ENCODE measurements at regions not wholly inside any gene's neighbourhood (a gene's known extent, or its start where the extent isn't known, plus 50 kb on each side); places are given as distances from the start of the nearest gene placed in this dataset.

DNA sequence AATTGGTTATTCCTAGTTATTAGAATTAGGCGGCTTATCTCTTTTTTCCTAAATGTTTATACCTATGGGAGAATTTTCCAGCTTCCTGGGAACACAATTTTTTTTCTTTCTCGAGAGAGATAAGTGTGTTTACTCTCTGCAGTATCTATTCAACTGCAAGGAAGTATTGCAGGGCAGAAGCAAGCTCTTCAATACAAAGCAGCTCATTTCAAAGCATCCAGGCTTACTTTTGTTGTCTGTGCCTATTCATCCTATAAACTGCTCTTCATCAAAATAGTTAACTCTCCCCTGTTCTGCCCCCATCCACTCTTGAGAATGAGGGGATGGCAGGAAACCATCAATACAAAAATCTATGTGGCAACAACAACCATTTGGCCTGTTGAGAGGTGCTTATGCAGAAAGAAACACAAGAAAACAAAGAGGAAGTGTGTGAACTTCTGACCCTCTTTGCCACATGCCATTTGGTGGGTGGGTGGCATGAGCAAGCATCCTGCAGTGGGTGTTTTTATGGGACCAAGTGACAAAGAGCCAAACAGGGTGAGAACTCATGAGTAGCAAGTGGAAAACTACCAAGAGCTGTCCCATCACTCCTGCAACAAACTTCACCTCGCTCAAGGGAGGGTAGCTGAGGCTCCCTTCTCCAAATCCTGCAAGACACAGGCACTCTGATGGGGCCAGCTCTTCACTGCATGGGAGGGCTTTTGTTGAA is 50.6 kb upstream of the MRPS6 start:
- peak; percentile 26 for DNase-seq

DNA sequence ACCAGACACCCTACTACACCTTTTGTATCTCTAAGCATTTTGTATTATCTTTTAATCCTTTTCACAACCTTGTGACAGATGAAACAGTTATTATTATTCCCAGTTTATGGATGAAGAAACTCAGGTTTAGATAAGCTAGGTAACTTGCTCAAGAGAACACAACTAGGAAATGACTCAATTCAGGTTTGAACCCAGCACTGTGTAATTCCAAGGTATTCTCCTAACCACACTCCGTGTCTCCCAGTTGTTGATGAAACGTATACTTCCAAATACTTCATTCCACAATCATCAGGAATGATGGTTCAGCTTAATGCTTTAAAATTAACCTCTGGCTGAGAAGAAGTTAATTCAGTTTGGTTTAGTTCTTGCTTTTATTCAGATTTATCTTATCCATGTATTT is 51.7 kb upstream of the MRPS6 start:
- DNase-seq = no peak

DNA sequence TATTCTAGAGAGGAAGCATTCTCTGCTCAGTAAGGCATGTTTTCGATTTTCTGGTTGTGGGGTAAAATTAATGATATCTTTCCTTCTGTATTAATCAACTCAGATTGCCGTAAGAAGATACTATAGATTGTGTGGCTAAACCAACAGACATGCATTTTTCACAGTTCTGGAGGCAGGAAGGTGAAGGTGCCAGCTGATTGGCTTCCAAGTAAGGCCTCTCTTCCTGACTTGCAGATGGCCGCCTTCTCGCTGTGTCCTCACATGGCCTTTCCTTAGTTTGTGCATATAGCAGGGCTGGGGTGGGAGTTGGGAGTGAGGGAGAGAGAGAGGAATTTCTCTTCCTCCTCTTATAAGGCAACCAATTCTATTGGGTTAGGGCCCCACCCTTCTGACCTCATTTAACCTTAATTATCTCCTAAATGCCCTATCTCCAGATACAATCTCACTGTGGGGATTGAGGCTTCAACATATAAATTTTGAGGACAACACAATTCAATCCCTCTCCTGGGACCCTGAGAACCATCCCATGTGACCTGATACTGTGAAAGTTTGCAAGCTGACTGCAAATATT is 52.3 kb upstream of the MRPS6 start:
- DNase-seq = no peak

DNA sequence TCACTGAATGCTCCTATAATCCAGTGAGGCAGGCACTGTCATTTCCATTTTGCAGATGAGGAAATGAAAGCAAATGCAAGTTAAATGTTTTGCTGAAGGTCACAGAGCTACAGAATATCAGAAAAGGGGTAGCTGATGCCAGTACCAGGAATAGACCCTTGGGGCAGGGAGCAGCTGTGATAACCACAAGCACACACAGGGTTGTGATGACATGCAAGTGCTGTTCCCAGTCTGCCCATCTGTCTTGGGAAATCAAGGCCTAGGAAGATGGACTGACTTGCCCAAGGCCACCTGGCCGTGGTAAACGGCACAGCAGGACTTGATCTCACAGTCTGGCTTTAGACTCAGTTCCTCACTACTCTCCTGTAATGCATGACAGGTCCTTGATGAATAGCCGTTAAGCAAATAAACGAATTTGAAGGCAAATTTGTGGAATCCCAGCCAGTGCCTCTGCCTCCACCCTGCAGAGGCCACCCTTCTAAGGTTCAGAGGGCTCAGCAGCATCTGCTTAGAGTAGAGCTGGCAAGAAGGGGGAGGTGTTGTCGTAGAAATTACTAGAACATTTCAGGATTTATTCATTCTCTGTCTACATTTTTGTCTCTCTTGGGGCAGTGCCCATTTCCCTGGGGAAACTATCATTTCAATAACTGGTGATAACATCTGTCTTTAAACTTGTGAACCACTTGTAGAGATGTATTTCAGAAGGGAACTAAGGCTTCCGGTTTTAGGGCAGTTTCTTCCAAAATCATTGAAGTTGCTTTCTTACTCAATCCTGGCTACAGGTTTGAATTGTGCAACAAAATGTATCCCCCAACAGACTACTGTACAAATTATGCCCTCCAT is 53.2 kb upstream of the MRPS6 start:
- peak; percentile 41 for DNase-seq

DNA sequence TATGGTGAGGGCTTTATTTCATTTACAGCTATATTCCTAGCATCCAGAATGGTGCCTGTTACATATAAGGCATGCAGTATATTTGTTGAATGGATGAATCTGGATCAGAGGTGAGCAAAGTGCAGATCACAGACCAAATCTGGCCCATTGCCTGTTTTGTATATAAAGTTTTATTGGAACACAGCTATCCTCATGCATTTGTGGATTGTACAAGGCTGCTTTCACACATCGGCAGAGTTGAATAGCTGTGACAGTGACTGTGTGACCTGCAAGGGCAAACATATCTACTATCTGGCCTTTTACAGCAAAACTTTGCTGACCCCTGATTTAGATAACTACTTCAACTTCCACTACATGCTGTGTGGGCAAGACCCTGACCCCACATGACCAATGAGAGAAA is 54.0 kb upstream of the MRPS6 start:
- no peak for DNase-seq

DNA sequence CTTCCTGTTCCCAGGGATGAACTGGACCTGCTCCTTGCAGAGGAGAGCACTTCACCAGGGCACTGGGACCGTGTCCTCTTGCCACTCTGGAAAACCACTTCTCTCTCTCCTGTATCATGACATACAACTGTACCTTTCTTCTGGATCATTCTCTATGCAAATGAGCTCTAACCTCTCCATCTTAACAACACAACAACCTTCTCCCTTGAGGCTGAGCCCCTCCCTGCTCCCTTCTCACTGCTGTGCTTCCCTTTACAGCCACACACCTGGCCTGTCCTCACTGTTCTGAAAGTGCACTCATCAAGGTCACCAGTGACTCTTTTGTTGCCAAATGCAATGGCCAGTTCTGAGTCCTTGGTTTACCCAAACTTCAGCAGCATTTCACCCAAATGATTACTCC is 54.5 kb upstream of the MRPS6 start:
- no peak for DNase-seq

DNA sequence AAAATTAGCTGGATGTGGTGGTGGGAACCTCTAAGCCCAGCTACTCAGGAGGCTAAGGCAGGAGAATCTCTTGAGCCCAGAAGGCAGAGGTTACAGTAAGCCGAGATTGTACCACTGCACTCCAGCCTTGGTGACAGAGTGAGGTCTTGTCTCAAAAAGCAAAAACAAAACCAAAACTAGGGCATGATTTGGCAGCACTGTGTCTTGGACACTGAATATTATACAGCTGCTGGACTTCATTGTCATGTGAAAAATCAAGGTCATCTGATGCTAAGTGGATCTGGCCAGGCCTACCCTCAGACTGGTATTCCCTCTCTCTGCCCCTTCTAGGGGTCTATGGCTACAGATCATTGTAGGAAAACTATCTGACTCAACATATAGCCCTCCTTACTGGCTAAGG is 55.2 kb upstream of the MRPS6 start:
- DNase-seq = no peak

DNA sequence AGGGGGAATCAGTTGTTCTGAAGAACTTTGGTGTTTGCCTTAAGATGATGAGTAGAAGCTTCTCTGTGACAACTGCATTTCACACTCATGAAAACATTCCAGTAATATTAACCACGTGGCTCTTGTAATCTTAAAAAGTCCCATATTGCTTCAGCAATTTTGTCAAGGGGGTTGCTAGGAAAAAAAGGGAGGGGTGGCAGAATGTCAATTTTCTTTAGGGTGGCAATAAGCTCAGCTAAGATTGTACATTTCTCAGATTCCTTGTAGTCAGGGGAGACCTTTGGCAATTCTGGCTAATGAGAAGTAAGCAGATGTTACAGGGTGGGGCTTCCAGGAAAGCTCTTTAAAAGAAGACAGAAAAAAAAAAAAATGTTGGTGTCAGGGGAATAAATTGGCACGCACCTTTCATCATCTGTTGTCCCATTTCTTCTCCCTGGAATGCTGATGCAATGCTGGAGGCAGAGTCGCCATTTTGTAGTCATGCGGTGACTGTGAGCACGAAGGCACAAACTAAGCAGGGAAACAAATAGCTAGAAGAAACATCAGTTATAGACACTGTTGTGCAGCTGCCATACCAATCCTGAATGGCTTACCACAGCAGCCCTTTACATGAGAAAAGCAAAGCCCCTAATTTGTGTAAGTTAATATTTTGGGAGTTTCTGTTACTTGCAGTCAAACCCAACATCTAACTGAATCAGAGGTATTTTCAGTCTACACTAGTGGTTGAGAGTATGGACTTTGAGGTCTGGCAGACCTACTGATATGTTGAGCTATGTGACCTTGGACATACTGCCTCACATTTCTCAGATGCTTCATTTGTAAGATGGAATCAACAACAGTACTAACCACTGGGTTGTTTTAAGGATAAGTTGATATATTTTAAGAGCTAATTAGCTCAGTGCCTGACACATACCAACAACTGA is 56.1 kb upstream of the MRPS6 start:
- no peak for DNase-seq

DNA sequence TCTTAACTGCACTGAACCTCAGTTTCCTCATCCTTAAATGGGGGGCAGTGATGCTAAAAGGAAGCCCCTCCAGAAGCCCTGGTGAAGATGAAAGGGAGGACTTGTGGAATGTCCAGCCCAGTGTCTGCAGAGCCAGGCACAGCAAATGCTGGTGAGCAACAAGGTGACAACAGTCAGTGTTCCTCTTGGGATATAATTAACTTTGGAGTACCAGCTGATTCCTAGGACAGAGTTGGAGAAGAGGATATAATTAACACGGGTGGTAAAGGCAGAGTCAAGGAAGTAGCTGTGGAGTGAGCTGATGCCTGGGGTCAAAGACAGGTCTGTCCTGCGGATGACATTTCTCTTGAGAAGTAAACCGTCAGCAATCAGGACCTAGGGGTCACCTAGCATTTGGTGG is 60.7 kb upstream of the MRPS6 start:
- no peak for DNase-seq

DNA sequence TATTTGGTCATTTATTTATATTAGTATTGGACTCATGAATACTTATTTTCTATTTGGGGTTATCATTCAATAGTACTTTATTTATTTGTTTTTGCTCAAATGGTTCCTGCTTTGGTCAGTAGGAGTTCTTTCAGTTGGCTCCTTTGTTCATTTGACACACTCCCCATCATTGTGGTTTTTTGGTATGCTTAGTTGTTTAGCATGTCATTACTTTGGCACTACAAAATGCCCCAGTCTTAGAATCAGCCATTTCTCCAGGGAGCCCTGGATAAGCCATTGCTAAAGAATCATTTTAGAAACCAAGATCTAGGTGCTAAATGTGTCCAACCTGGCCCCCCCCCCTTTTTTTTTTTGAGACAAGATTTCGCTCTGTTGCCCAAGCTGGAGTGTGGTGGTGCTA is 61.7 kb upstream of the MRPS6 start:
- no peak for DNase-seq

DNA sequence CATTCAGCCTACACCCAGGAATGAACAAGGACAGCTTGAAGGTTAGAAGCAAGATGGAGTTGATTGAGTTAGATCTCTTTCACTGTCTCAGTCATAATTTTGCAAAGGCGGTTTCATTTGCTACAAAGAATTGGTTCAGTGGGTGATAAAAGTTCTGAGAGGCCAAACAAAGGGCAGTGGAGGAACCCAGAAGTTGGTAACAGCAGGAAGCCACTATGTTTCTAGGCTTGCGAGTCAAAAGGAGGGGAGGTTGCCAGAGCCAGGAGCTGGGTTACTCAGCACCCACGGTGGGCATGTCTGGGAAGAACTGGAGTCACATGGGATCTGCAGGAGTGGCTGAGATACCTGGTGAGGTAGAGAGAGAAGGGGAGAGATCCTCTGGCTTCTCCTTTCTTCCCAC is 64.2 kb upstream of the MRPS6 start:
- peak; percentile 19 for DNase-seq

DNA sequence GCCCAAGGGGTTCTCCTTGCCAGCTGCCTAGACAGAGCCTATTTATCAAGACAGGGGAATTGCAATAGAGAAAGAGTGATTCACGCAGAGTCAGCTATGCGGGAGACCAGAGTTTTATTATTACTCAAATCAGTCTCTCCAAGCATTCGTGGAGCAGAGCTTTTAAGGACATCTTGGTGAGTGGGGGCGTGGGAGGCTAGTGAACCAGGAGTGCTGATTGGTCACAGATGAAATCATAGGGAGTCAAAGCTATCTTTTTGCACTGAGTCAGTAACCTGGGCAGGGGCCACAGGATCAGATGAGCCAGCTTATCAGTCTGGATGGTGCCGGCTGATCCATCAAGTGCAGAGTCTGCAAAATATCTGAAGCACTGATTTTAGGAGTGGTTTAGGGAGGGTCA is 64.8 kb upstream of the MRPS6 start:
- peak; percentile 62 for DNase-seq

DNA sequence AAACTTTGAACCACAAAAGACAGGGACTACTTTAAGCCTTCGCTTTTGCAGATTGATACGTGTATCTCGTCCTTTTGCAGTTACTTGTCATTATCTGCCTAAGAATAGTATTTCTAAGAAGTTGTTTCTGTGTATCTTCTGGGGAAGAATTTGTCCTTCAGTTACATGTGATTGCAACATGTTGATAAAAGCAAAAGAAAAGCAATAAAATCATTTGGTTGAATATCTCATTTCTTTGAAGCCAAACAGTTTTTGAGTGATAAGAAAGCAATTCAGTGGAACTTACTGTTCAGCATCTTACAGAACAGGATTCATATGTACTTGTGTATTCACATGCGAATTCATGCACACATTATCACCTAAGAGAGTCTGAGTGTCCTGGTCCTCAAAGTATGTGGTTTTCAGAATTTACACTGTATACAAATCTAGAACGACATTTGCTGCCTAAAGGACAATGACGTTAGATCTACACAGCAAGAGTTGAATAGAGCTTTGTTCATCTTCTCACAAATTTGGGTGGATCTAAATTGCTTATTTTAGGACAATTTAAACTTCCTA is 66.7 kb upstream of the MRPS6 start:
- DNase-seq = no peak

DNA sequence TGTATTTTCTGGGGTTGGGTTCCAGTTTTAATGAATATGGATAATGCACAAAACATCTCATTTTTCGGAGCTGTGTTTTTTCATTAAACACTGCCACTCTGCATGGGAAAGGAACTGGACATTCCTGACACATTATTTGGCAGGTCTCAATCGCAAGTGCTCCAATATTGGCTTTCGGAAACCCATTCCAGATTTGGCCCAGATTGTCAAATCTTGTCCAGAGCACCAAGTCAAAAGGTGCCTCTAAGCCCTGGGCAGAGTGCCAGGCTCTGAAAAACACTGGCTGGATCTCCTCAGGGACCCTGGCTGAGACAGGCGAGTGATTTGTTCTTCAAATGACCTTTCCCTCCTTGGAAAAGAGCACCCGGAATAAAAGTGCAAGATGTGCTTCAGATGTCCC is 68.4 kb upstream of the MRPS6 start:
- no peak for DNase-seq

DNA sequence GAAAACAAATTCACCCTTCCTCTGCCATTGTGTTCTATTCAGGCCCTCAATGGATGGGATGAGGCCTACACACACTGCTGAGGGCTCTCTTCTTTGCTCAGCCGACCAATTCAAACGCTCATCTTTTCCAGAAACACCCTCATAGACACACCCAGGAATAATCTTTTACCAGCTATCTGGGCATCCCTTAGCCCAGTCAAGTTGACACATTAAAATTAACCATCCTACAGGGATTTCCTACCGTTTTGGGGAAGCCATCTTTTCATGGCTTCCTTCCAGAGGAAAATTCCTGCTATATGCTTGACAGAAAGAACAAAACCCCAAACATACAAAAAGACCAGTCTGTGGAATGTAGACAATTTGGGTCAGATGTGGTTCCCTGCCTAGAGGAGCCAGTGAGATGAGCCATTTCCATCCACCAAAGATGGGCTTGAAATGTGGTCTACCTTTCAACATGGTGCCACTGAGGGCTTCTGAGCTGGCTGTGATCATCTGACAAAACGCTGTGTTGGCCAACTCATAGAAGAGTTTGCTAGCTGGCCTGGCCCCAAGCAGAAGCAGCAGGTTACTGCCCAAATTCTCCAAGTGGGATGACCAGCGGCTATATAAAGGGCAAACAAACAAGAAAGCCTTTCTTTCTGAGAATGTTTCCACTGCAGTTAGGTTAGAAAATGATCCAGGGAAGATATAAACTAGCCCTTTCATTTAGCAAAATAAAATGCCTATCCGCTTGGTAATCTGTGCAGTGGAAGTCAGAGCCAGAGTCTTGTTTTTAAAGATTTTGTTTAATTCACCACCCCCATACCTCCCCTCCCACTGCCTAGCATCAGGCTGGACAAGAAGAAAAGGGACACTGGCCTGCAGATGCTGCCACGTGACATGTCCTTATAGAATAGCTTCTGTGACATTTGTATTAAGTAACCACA is 69.1 kb upstream of the MRPS6 start:
- DNase-seq = no peak

DNA sequence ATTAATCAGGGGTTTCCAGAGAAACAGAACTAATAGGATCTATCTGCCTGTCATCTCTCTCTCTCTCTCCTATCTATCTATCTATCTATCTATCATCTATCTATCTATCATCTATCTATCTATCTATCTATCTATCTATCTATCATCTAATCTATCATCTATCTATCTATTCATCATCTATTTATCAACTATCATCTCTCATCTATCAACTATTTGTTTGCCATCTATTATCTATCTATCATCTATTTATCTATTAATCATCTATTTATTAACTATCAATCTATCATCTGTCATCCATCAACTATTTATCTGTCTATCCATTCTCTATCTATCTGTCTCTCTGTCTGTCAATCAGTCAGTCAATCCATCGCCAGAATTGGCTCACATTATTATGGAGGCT is 70.0 kb upstream of the MRPS6 start:
- no peak for DNase-seq

DNA sequence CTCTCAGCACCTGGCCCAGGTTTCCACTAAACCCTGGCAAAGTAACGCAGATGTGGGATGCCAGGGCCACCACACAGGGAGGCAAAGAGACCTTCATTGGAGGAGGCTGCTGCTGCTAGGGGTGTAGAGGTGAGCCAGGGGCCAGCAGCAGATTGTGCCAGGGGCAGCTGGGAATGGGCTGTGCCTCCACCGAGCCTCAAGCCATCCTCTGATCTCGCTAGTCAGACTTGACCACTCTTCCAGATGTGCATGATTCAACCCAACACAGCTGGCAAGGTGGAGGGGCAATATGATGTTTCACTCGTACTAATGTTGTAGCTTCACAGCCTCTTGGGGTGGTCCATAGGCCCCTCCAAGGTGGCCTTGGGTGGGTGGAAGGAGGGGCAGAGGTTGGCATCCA is 73.0 kb upstream of the MRPS6 start:
- DNase-seq = no peak

DNA sequence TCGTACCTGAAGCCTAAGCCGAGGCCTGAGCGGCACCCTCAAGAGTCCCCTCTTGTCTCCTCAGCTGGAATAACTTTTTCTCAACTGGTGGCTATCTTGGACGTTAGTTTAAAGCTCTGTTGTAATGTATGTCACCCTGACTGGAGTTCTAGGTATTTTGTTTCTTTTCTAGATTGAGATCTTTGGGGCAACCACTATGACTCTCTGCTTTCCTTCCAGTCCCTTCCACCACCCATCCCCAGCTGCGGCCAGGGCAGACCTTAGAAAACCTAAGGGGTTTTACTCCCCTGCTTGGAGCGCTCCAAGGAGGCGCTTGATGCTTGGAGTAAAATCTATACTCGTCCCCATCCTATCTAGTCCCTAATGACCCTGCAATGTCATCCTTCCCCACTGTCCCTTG is 74.6 kb upstream of the MRPS6 start:
- no peak for DNase-seq

DNA sequence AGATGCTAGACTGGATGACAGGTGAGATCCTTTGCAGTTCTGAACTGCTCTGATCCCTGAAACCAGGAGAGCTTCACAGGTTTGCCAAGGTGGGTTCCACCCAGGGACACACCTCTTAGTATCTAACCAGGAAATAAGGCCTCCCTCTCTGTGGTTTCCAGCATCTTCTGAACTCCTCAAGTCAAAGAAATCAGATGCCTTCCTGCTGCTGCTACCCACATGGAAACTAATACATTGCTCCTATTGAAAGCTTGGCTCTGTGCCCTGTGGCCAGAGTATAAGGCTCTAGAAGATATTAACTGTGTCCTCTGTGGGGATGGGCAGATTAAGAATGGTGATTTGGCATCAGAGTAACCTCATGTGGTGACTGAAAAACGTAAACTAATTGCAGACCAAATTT is 75.0 kb upstream of the MRPS6 start:
- no peak for DNase-seq

DNA sequence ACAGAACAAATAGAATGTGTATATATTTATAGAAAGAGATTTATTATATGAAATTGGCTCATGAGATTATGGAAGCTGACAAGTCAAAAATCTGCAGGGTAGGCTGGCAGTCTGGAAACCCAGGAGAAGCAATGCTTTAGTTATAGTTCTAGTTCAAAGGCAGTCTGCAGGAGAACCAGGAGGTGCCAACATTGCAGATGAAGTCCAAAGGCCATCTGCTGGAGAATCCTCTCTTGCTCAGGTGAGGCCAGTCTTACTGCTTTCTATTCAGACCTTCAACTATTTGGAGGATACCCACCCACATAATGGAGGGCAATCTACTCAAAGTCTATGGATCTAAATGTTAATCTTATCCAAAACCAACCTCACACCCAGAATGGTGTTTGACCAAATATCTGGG is 75.9 kb upstream of the MRPS6 start:
- no peak for DNase-seq

DNA sequence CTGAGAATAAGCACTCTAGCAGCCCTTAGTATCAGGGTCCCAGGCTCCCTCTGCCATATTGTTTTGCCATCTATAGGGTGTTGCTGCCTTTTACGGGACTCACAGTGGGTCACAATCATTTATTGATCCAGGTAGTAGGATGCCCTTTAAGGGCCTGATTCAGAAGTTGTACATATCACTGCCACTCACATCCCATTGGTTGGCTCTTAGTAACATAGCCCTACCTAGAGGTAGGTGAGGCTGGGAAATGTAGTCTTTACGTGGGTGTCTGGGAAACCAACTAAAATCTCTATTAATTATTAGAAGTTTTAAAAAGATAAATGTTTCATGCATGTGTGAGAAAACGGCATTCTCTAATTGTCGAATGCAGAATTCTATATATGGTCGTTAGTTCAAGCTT is 78.8 kb upstream of the ATP5PO start:
- DNase-seq = no peak

Measured in activated CD4-positive, alpha-beta T cell treated with anti-CD3 and anti-CD28 coated beads, Interleukin-2, amount 50 U/mL, for 16 hours (primary cell).